GM12873 (cell line): ENCODE measurements at regions not wholly inside any gene's neighbourhood (a gene's known extent, or its start where the extent isn't known, plus 50 kb on each side); places are given as distances from the start of the nearest gene placed in this dataset.

Experiments used
- TF ChIP-seq, protein P1 (sequence below): IDR thresholded peaks from 2 replicates; pipeline ENCODE4 v1.5.1; 2012; ENCODE audit warnings: low read depth, mild to moderate bottlenecking, moderate library complexity, low read length, control low read depth; ENCODE audit not compliant: insufficient read depth; ENCODE audit errors: missing control alignments

GRCh38 chr2:239770246-239770639 is 254.9 kb downstream of the NDUFA10 start:
- TF ChIP-seq, protein P1, sequence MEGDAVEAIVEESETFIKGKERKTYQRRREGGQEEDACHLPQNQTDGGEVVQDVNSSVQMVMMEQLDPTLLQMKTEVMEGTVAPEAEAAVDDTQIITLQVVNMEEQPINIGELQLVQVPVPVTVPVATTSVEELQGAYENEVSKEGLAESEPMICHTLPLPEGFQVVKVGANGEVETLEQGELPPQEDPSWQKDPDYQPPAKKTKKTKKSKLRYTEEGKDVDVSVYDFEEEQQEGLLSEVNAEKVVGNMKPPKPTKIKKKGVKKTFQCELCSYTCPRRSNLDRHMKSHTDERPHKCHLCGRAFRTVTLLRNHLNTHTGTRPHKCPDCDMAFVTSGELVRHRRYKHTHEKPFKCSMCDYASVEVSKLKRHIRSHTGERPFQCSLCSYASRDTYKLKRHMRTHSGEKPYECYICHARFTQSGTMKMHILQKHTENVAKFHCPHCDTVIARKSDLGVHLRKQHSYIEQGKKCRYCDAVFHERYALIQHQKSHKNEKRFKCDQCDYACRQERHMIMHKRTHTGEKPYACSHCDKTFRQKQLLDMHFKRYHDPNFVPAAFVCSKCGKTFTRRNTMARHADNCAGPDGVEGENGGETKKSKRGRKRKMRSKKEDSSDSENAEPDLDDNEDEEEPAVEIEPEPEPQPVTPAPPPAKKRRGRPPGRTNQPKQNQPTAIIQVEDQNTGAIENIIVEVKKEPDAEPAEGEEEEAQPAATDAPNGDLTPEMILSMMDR = no peak

- TF ChIP-seq, protein P1 = no peak
These were observed 255.4 kb downstream of the NDUFA10 start for GRCh38 chr2:239769554-239770245.

DNA sequence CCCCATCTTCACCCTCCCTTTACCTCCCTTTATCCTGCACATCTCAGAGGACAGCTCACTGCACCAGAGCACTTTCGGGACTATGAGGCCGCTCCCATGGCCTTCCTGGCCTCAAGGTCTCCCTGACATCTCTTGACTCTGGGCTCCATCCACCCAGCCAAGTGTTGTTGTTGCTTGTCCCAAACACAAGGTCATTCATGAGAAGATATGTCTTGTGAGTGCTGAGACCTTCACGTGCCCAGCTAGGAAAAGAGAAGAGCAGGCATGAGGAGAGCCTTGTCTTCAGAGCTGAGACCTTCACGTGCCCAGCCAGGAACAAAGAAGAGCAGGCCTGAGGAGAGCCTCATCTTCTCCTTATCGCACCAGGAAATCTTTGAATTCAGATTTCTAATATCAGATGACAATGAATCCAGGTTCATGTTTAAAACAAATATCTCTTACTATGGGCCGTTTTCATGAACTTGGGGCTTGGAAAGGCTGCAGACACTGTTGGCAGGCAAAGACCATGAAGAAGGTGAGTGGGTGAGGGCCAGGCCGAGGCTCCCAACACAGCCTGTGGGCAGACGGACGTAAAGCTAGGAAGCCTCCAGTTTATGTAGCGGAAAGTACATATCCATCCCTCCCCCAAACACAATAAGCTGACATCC is 256.1 kb downstream of the NDUFA10 start:
- TF ChIP-seq, protein P1 = no peak

DNA sequence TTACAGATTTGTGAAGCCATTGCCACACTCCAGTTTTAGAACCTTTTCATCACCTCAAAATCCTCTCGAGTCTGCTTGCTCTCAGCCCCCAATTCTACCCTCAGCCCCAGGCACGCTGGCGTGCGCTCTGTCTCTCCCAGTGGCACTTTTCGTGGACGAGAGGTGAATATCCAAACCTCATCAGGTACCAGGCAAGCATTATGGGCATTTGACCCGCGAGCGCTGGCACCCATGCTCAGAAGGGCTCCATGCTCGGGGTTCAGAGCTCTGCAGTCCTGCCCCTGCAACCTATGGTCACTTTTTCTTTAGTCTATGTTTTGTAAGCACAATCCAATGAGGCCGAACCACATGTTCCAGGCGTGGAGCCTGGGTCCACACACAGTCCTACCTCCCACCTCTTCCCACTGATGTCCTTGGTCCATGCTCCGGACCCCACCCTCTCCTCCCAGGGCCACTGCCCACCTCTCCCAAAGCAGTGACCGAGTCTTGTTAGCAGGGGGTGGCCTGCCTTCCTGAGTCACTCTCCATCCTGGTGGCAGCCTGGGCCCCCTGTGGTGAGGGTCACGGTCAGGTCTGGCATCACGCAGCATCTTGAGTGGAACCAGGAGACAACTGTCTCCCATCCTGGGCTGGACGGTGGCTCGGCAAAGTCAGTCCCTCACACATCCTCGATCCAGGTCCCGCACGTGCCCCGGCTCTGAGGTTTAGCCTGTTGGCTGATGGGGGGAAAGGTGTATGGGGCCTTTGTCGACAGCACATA is 256.9 kb downstream of the NDUFA10 start:
- TF ChIP-seq, protein P1 = no peak

GRCh38 chr2:239767021-239767905 is 257.9 kb downstream of the NDUFA10 start:
- TF ChIP-seq, protein P1 = no peak

- TF ChIP-seq, protein P1 = no peak
These were observed 259.2 kb downstream of the NDUFA10 start for GRCh38 chr2:239765911-239766310.
